ENCODE measurements at regions not wholly inside any gene's neighbourhood (a gene's known extent, or its start where the extent isn't known, plus 50 kb on each side); places are given as distances from the start of the nearest gene placed in this dataset.

DNA sequence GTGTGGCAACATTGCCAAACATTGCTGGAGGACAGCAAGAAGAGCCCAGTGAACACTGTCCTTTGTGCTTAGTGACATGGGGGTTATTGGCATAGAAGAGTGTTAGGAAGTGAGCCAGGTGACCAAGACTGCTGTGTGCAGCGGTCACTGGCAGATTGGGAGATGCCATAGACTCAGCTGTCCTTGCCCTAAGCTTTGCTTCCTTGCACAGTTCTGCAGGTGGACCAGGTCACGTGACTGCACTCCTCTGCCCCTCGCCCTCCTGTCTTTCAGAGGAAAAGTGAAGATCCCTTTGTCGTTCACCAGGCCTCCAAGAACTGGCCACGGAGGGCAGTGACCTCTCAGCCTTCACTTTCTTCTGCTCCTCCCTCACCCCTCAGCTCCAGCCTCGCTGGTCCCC is 215.6 kb upstream of the SMIM21 start:
- H3K9me3 ChIP-seq, result no peaks in the 10 kb centered on the region
- no peaks in the 10 kb centered on the region for H3K27me3 ChIP-seq (ENCODE audit: low read depth)
- TF ChIP-seq CTCF (IDR thresholded peaks at IDR 0.05), result no peak
- no peak overlapping the region for H3K4me3 ChIP-seq
- H3K27ac ChIP-seq, result no peak overlapping the region
- intact Hi-C loops (cut with DNase I), result no loop called here
- no peaks in the 10 kb centered on the region for H3K36me3 ChIP-seq
- ATAC-seq (no peak), DNase-seq (no peak)
- no peaks in the 10 kb centered on the region for H3K4me1 ChIP-seq

DNA sequence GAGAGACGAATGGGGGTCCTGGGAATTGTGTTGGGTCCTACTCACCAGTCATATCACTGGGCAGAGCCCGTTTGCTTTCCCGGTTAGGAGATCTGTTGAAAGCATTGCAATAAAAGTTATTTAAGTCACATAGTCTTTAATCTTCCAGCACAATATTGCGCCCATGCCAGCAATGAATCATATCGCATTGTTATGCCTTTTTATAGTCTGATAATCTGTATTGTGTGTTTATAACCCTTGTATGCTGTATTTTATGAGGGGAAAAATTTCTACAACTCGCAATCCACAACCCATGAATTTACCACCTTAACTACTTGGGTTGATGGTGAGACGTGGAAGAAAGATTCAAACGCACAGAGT is 211.9 kb upstream of the SMIM21 start:
- intact Hi-C loops (cut with DNase I), result no loop called here
- DNase-seq (no peak), ATAC-seq (no peak)
- no peaks in the 10 kb centered on the region for H3K4me1 ChIP-seq
- no peak for TF ChIP-seq CTCF (IDR thresholded peaks at IDR 0.05)
- no peaks in the 10 kb centered on the region for H3K36me3 ChIP-seq
- H3K27ac ChIP-seq, result no peak overlapping the region
- H3K4me3 ChIP-seq, result no peak overlapping the region
- no peaks in the 10 kb centered on the region for H3K9me3 ChIP-seq
- H3K27me3 ChIP-seq (ENCODE audit: low read depth), result peaks cover 4% of the 10 kb centered on the region

GRCh38 chr18:75638776-75639471 is 211.4 kb upstream of the SMIM21 start:
- no peak for DNase-seq
- Histone ChIP-seq H3K27ac (no peak overlapping the region), H3K4me1 (no peaks in the 10 kb centered on the region), H3K27me3 (ENCODE audit: low read depth) (peaks cover 4% of the 10 kb centered on the region), H3K36me3 (no peaks in the 10 kb centered on the region), H3K4me3 (peak overlapping the region; percentile 25), H3K9me3 (no peaks in the 10 kb centered on the region)
- TF ChIP-seq CTCF (IDR thresholded peaks at IDR 0.05), result no peak
- peak; percentile 31 to 33 for ATAC-seq
- intact Hi-C loops (cut with DNase I), result no loop called here

- ATAC-seq (peak in 1 of 2 donors; percentile 27), DNase-seq (no peak)
- H3K36me3 ChIP-seq, result no peaks in the 10 kb centered on the region
- no peaks in the 10 kb centered on the region for H3K4me1 ChIP-seq
- no peak overlapping the region for H3K27ac ChIP-seq
- no peak for TF ChIP-seq CTCF (IDR thresholded peaks at IDR 0.05)
- intact Hi-C loops (cut with DNase I), result no loop called here
- no peaks in the 10 kb centered on the region for H3K9me3 ChIP-seq
- peaks cover 4% of the 10 kb centered on the region for H3K27me3 ChIP-seq (ENCODE audit: low read depth)
- H3K4me3 ChIP-seq, result peak overlapping the region; percentile 25
These were observed 210.8 kb upstream of the SMIM21 start for GRCh38 chr18:75638223-75638775.

DNA sequence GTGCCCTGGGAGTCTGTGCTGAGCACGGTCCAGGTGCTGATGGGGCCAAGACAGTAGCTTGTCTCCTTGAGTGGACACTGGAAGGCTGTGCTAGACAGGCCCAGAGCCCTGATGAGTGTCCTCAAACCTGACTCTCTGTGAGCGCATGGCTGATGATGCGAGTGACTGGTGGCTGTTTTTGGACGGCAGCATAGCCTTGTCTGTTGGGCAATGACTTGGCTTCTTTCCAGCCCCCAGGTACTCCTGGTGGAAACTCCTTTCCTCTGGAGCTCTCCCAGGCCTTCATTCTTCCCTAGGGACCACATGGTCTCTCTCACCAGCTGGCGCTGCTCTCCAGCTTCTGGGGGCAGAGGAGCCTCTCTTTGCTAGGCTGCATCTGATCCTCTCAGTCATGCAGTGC is 207.6 kb upstream of the SMIM21 start:
- Histone ChIP-seq H3K9me3 (no peaks in the 10 kb centered on the region), H3K27ac (no peak overlapping the region), H3K27me3 (ENCODE audit: low read depth) (peaks cover 4% of the 10 kb centered on the region), H3K4me3 (no peak overlapping the region), H3K4me1 (no peaks in the 10 kb centered on the region), H3K36me3 (no peaks in the 10 kb centered on the region)
- ATAC-seq (no peak), DNase-seq (no peak)
- TF ChIP-seq CTCF (IDR thresholded peaks at IDR 0.05), result no peak
- intact Hi-C loops (cut with DNase I), result no loop called here

Data from lower lobe of right lung (tissue), 2 donors.